ENCODE measurements at regions not wholly inside any gene's neighbourhood (a gene's known extent, or its start where the extent isn't known, plus 50 kb on each side); places are given as distances from the start of the nearest gene placed in this dataset.

GRCh38 chr7:33729726-33730125 is 175.6 kb upstream of the BMPER start:
- DNase-seq, result no peak

DNA sequence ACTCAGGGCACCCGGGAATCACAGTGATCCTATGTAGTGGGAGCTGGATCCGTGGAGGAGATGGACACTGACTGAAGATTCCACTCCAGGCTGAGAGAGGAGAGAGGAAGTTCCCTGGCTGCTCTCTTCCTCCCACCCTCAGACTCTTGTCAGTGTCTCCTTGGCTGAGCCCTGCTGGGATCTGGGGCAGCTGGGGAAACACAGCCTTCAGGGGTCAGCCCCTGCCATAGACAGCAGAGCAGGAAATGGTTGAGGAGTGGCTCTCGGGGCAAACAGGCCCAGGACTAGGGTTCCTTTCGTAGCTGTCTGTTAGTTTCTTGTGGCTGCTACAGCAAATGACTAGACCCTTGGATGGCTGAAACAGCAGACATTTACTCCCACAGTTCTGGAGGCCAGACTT is 174.4 kb upstream of the BMPER start:
- no peak for DNase-seq

GRCh38 chr7:33731912-33732311 is 173.4 kb upstream of the BMPER start:
- no peak for DNase-seq

DNA sequence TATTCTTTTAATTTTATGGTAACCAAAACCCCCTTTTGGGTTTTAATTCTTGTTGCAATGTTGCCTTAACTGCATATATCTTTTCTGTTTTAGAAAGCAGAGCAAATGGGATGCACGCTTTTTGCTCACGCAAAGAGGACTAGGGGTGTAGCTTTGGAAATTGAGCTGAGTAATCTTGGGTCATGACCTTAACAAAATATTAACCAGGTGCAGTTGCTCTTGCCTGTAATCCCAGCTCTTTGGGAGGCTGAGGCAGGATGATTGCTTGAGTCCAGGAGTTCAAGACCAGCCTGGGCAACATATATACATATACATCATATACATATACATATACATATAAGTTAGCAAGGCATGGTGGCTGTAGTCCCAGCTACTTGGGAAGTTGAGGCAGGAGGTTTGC is 172.9 kb upstream of the BMPER start:
- DNase-seq, result no peak

DNA sequence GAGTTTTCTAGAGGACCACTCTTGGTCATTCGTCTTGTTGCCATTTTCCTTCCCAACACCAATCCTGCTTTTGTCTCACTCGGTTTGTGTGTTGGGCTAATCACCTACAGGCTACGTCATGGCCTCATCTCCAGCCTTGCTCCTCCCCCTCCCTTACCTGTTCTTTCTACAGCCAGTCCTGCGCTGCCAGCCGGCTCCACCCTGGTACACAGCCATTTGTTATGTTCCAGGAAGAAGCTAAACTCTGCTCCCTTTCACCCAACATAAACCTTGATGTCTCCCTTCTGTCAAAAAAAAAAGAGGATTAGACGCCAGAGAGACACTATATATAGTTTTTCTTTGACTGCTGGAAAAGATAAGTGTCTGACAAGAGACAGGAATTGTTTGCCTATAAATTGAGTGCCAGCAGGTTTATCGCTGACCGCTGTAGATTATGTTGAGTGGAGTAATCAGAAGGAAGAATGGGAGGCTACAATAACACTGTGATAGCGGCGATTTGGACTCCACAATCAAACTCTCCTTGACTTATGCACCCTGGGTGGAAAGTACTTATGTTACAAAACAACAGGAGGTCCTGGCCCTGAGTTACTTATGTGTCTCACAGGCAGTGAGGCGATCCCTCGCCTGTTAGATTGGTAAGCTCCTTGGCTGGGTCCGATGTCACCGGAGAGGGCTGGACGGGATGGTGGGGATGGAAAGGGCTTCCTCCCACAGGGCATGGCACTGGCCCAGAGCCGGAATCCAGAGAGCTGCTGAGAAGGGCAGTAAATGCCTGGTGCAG is 171.3 kb upstream of the BMPER start:
- DNase-seq, result no peak

GRCh38 chr7:33735403-33735802 is 169.9 kb upstream of the BMPER start:
- DNase-seq, result no peak

DNA sequence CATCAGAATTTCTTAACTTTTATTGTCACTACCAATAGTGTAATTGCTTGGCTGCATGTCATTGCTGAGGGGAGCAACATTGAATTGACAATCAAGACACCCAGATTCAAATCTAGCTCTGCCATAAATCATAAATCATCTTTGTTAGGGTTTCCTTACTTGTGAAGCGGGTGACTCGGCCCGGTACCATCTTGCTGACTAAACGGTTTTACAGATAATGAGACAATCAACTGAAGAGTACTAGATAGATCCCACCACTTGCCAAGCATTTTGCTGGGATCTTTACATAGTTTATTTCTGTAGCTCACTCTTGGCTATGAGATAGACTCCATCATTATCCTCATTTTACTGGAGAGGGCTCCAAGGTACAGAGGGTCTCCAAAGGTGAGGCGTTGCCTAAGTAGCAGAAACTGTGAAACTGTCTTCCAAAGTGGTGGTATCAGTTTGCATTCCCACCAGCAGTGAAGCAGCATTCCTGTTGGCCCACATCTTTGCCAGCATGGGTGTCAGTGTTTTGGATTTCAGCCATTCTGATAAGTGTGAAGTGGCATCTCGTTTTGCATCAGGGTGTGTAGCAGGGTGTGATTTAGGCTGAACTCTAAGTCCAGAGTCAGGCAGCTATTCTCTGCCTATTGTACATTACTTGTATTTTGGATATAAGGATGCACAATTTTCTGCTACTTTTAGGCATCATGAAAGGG is 168.7 kb upstream of the BMPER start:
- DNase-seq, result no peak

- DNase-seq, result peak; percentile 10
These were observed 166.9 kb upstream of the BMPER start for GRCh38 chr7:33738260-33738935.

DNA sequence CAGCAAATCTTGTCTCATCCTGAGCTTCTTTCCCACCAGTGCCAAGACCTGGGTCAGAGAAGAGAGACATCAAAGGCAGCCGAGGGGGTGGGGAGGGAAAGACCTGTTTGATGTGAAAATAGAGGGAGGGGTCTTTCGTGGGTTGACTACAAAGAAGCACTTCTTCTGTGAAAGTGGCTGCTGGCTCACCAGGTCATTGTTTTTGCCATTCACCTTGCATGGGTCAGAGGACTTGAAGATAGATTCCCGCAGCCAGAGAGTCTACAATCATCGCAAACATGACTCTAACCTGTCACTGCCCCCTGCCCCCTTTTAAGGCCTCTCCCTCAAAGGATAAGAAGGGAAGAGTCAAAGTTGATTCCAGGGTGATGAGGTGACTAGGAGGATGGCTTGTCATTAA is 166.1 kb upstream of the BMPER start:
- DNase-seq, result no peak

DNA sequence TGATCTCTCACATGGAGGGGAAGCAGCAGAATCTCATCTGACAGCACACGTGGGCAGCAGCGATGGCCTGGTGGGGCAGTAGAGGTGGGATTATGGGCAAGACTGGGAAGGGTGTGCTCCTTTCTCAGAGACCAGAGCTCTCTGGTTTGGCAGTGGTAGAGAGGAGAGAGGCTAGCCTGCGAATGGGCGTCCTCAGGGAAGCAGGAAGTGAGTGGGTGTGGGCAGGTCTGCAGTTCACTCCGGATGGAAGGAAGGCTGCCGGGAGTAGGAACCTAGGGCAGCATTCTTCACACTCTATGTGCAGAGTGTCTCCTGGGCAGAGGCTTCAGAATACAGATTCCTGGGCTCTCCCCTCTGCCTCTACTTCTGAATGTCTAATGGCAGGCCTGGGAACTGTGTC is 162.8 kb upstream of the BMPER start:
- no peak for DNase-seq

DNA sequence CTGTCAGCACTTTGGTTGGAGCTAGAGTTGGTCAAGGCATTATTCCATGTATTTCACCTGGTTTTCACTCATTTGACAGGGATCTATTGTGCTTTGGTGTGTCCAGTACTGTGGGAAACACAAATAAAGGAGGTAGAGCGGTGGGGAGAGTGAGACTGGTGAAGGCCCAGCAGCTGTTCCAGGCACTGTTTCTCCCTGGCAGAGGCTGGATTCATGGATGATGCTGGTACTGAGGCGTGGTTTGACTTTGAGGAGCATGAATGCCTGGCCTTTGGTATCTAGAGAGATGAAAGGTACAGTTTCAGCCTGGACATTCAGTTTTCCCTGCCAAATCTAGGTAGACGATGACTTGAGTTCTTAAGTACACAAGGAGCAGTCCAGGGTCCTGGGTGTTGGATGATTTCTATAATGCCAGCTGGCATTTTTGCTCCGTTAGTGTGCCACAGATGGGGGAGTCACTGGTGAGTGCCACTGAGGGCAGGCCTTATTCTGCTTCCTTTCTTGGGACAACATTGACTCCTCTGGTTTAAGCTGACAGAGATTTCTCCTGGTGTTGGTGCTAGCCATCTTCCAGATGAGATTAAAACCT is 162.2 kb upstream of the BMPER start:
- DNase-seq, result no peak

- no peak for DNase-seq
These were observed 161.7 kb upstream of the BMPER start for GRCh38 chr7:33743594-33743993.

- DNase-seq, result peak; percentile 6
These were observed 160.9 kb upstream of the BMPER start for GRCh38 chr7:33744293-33745075.

- DNase-seq, result no peak
These were observed 159.4 kb upstream of the BMPER start for GRCh38 chr7:33745934-33746333.

DNA sequence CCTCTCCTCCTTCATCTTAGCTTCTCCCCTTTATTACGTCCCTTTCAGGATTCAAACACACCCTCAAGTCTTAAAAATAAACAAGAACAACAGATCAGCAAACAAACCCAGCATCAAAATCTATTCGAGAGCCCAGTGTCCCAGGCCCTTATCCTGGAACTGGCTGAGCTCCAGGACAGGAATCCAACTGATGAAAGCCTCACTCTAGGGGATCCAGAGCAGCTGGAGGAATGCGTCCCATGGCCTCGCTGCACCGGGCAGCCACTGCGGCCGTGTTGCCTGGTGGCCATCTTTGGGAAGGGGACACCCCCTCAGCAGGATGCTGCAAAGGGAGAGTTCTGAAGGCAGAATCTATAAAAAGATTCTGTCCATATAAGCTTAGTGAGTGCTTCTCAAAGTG is 156.5 kb upstream of the BMPER start:
- no peak for DNase-seq

GRCh38 chr7:33750177-33750576 is 155.2 kb upstream of the BMPER start:
- no peak for DNase-seq

DNA sequence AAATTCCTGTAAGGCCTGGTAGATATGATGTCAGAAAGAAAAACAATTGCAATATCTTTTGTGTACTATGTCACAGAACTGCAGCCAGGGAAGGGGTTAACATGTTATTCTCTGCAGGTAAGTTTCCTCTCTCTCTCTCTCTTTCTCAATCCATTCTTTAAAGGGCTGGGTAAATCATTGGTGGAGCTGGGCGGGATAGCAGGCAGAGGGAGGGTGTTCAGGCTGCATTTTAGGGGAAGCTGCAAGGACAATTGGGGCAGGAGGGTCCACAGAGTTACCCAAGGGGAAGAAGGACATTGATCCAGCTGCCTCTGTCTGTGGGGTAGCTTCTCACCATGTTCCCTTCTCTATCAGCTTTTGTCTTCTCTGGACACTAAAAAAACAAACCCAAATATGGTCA is 153.9 kb upstream of the BMPER start:
- DNase-seq, result no peak

DNA sequence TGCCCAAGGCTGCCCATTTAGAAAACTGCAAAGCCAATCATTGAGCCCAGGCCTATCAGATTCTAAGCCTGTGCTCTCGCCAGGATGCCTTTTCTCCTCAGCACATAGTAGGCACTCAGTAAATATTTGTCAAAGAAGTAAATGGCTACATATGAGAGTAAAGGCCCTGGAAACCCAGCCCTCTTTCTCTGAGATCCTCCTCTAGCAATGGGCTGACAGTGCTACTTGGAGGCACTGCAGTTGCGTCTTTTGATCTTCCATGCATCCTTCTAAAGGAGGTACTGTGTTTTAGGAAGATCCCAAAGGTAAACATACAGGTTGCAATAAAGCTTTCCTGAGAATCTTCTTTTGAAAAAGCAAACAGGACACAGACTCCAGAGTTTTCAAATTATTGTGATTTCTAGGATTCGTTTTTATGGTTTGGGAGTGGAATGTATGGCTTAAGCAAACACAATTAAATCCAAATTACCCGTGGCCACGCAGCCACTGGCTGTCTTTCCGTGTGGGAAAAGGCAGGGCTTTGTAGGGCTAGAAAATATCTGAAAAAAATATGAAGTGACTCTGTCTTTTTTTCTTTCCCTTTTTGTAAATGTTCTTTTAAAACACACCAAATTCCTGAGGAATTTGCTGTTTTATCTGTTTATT is 151.3 kb upstream of the BMPER start:
- no peak for DNase-seq

DNA sequence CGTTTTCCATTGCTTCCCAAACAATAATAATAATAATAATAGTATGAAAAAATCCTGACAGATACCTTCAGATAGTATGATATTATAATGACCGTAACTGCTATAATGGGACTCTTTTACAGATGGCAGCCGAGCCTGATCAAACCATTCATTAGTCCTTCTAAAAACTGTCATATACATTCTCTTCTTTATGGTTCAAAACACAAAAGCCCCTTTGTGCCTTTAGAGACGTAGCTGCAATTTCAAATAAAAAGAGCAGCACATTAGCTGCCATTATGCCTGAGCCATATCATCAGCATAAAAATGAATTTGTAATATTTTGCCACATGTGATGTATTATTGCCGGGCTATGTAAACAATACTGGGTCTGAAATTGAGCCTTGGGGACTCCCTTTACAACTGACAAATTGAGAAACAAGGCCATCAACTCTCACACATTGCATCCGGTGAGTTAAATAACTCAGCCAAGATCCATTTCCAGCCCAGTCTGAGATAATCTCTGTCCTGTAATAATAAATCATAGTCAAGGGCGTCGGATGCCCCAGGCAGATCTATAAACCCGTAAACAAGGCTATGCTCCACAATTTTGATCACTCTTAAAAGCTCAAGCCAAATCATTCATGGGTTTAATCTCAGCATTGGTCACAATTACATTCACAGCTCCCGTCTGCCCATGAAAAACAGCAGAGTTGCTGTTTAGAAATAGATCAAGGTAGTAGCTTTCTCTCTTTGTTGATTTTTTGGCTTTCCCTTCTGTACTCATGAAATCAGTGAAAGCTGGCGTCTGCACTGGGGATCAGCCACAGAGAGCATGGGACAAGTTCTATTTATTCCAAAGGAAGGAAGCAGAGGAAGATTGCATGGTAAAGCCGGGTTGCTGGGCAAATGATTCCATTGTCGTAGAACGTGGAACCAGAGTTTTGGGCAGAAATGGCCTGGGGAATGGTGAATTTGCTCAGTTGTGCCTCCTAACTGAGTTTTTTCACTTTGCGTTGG is 150.1 kb upstream of the BMPER start:
- no peak for DNase-seq

DNA sequence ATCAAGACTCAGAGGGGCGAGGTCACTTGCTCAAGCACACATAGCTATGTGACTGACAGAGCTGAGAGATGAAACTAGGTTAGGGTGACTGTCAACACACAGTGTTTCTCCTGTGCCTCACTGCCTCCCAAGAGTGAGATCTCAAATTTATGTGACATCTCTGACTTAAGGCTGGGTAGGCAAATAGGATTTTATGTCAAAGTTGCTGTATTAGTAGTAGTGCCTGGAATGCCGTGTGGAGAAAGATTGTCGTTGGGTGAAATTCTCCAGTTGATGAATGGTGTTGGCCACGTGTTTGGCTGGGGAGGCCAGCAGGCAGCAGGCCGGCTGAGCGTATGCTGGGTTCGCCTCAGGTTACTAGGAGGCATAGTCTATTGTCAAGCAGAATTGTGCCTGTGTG is 148.3 kb upstream of the BMPER start:
- DNase-seq, result no peak

GRCh38 chr7:33757563-33758165 is 147.7 kb upstream of the BMPER start:
- DNase-seq, result peak; percentile 9

Measured in CD4-positive, alpha-beta T cell treated with Interleukin-12 subunit alpha and Interleukin-12 subunit beta, for 1 hour (primary cell).